A673 (cell line): ENCODE measurements at regions not wholly inside any gene's neighbourhood (a gene's known extent, or its start where the extent isn't known, plus 50 kb on each side); places are given as distances from the start of the nearest gene placed in this dataset.

Source experiments
- EZH2 ChIP-seq: fragments of 200-600 bp; sonication (generic); IDR thresholded peaks from 2 replicates; pipeline ENCODE4 v1.6.1; 2017; ENCODE audit warnings: borderline replicate concordance, low read depth, mild to moderate bottlenecking, mixed read lengths, antibody characterized with exemption, low read length; ENCODE audit not compliant: poor library complexity, severe bottlenecking
- TF ChIP-seq, protein P1 (sequence below): fragments of 300-800, 200-600 bp; sonication (generic); conservative IDR thresholded peaks from 2 replicates; pipeline ENCODE4 v1.5.1; 2017; ENCODE audit warnings: low read depth, mild to moderate bottlenecking, antibody characterized with exemption, low read length, moderate library complexity, mixed read lengths

- TF ChIP-seq, protein P1, sequence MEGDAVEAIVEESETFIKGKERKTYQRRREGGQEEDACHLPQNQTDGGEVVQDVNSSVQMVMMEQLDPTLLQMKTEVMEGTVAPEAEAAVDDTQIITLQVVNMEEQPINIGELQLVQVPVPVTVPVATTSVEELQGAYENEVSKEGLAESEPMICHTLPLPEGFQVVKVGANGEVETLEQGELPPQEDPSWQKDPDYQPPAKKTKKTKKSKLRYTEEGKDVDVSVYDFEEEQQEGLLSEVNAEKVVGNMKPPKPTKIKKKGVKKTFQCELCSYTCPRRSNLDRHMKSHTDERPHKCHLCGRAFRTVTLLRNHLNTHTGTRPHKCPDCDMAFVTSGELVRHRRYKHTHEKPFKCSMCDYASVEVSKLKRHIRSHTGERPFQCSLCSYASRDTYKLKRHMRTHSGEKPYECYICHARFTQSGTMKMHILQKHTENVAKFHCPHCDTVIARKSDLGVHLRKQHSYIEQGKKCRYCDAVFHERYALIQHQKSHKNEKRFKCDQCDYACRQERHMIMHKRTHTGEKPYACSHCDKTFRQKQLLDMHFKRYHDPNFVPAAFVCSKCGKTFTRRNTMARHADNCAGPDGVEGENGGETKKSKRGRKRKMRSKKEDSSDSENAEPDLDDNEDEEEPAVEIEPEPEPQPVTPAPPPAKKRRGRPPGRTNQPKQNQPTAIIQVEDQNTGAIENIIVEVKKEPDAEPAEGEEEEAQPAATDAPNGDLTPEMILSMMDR = no peak
- no peak for TF ChIP-seq EZH2
Observed at GRCh38 chr4:135122457-135122856, 920.9 kb upstream of the PABPC4L start.
